ENCODE measurements at regions not wholly inside any gene's neighbourhood (a gene's known extent, or its start where the extent isn't known, plus 50 kb on each side); places are given as distances from the start of the nearest gene placed in this dataset.

DNA sequence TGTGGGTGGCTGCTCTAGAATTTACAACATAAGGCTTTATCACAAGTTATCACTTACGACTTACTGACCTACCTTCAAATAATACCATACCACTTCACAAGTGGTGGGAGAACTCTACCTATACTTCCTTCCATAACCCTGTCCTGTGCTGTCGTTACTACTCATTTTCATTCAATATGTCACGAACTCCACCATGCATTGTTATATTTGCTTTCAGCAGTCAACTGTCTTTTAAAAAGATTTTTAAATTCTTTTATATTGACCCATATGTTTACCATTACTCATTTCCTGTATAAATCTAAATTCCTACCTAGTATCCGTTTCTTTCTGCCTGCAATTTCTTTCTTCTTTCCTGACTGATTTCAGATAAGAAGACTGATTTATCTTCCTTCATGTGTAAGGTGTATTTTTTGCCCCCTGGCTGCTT, 200.0 kb downstream of the KLF12 start:
- H3K79me2 ChIP-seq (ENCODE audit: insufficient read depth, low read length) = no peaks in the 10 kb centered on the region

DNA sequence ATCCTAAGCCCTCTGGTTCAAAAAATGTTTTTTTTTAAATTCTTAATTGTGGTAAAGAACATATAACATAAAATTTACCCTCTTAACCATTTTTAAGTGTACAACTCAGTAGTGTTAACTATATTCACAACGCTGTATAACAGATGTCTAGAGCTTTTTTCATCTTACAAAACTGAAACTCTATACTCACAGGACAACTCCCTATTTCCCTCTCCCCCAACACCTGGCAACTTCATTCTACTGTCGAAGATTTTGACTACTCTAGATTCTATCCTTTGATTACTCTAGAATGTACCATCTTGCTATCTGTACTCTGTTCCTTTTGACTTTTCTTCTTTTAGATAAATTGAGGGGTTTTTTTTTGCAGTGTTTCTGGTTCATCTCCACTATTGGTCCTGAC, 200.4 kb downstream of the KLF12 start:
- no peak for TF ChIP-seq EZH2 (IDR thresholded peaks at IDR 0.05; ENCODE audit: borderline replicate concordance, low read length)
- TF ChIP-seq, protein P1, sequence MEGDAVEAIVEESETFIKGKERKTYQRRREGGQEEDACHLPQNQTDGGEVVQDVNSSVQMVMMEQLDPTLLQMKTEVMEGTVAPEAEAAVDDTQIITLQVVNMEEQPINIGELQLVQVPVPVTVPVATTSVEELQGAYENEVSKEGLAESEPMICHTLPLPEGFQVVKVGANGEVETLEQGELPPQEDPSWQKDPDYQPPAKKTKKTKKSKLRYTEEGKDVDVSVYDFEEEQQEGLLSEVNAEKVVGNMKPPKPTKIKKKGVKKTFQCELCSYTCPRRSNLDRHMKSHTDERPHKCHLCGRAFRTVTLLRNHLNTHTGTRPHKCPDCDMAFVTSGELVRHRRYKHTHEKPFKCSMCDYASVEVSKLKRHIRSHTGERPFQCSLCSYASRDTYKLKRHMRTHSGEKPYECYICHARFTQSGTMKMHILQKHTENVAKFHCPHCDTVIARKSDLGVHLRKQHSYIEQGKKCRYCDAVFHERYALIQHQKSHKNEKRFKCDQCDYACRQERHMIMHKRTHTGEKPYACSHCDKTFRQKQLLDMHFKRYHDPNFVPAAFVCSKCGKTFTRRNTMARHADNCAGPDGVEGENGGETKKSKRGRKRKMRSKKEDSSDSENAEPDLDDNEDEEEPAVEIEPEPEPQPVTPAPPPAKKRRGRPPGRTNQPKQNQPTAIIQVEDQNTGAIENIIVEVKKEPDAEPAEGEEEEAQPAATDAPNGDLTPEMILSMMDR (IDR thresholded peaks at IDR 0.05; ENCODE audit: low read length) = no peak
- H3K9me2 ChIP-seq (ENCODE audit: low read depth, low read length) = no peaks in the 10 kb centered on the region
- no peaks in the 10 kb centered on the region for H3K79me2 ChIP-seq (ENCODE audit: insufficient read depth, low read length)
- no peaks in the 10 kb centered on the region for H3K9me3 ChIP-seq (ENCODE audit: low read length)
- no peaks in the 10 kb centered on the region for H3K27me3 ChIP-seq (ENCODE audit: insufficient read depth, low read length)
- no peak overlapping the region for H3K4me3 ChIP-seq (ENCODE audit: low read depth, low read length, poor library complexity, severe bottlenecking)
- no peaks in the 10 kb centered on the region for H3F3A ChIP-seq (ENCODE audit: insufficient read depth, low read length)
- no peak overlapping the region for H3K4me2 ChIP-seq (ENCODE audit: low read length)
- no peaks in the 10 kb centered on the region for H4K20me1 ChIP-seq (ENCODE audit: insufficient read depth, low read length)
- H2AFZ ChIP-seq (ENCODE audit: low read length) = no peak overlapping the region
- no peaks in the 10 kb centered on the region for H3K4me1 ChIP-seq (ENCODE audit: insufficient read depth, low read length, severe bottlenecking)
- no peak overlapping the region for H3K9ac ChIP-seq (ENCODE audit: low read length)
- peaks cover 9% of the 10 kb centered on the region; the same call in 1 of the 2 replicates for H3K36me3 ChIP-seq (ENCODE audit: insufficient read depth, low read length)
- no peak overlapping the region for H3K27ac ChIP-seq (ENCODE audit: low read depth, low read length, poor library complexity, severe bottlenecking)

More for the DNA sequence above, 200.0 kb downstream of the KLF12 start:
- H3K9ac ChIP-seq (ENCODE audit: low read length) = no peak overlapping the region
- no peaks in the 10 kb centered on the region for H3F3A ChIP-seq (ENCODE audit: insufficient read depth, low read length)
- no peaks in the 10 kb centered on the region for H3K9me2 ChIP-seq (ENCODE audit: low read depth, low read length)
- H3K27me3 ChIP-seq (ENCODE audit: insufficient read depth, low read length) = no peaks in the 10 kb centered on the region
- H3K4me1 ChIP-seq (ENCODE audit: insufficient read depth, low read length, severe bottlenecking) = peaks cover under 1% of the 10 kb centered on the region
- TF ChIP-seq, protein P1 (IDR thresholded peaks at IDR 0.05; ENCODE audit: low read length) = no peak
- TF ChIP-seq EZH2 (IDR thresholded peaks at IDR 0.05; ENCODE audit: borderline replicate concordance, low read length) = no peak
- H3K4me2 ChIP-seq (ENCODE audit: low read length) = no peak overlapping the region
- H4K20me1 ChIP-seq (ENCODE audit: insufficient read depth, low read length) = no peaks in the 10 kb centered on the region
- no peak overlapping the region for H3K27ac ChIP-seq (ENCODE audit: low read depth, low read length, poor library complexity, severe bottlenecking)
- no peak overlapping the region for H3K4me3 ChIP-seq (ENCODE audit: low read depth, low read length, poor library complexity, severe bottlenecking)
- H3K36me3 ChIP-seq (ENCODE audit: insufficient read depth, low read length) = peaks cover 9% of the 10 kb centered on the region; the same call in 1 of the 2 replicates
- no peaks in the 10 kb centered on the region for H3K9me3 ChIP-seq (ENCODE audit: low read length)
- no peak overlapping the region for H2AFZ ChIP-seq (ENCODE audit: low read length)

DNA sequence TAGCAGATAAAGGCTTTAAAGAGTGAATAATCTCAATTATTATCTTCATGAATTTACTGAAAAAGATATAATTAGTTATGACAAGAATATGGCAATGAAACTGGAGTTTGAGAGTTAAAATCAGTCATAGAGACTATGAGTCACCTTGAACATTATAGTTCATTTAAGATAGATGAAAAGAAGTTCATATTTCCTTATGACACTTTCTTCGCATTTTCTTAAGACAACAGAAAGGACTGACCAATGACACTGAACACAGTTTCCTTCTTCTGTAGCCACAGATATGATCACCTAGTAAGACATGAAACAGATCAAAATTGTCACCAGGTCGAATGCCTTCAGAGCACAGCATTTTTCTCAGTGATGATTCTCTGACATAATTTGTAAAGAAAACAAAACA, 202.1 kb downstream of the KLF12 start:
- H2AFZ ChIP-seq (ENCODE audit: low read length) = no peak overlapping the region
- H3K9ac ChIP-seq (ENCODE audit: low read length) = no peak overlapping the region
- H3K9me2 ChIP-seq (ENCODE audit: low read depth, low read length) = no peaks in the 10 kb centered on the region
- H3K4me1 ChIP-seq (ENCODE audit: insufficient read depth, low read length, severe bottlenecking) = no peaks in the 10 kb centered on the region
- H3K4me3 ChIP-seq (ENCODE audit: low read depth, low read length, poor library complexity, severe bottlenecking) = no peak overlapping the region
- no peak overlapping the region for H3K4me2 ChIP-seq (ENCODE audit: low read length)
- peaks cover 9% of the 10 kb centered on the region; the same call in 1 of the 2 replicates for H3K36me3 ChIP-seq (ENCODE audit: insufficient read depth, low read length)
- H3K79me2 ChIP-seq (ENCODE audit: insufficient read depth, low read length) = 0 out of 2 replicates have a peak, but pooled peaks cover 3% of the 10 kb centered on the region
- H3K27ac ChIP-seq (ENCODE audit: low read depth, low read length, poor library complexity, severe bottlenecking) = no peak overlapping the region
- no peaks in the 10 kb centered on the region for H3K9me3 ChIP-seq (ENCODE audit: low read length)
- TF ChIP-seq EZH2 (IDR thresholded peaks at IDR 0.05; ENCODE audit: borderline replicate concordance, low read length) = no peak
- H3K27me3 ChIP-seq (ENCODE audit: insufficient read depth, low read length) = no peaks in the 10 kb centered on the region
- no peaks in the 10 kb centered on the region for H4K20me1 ChIP-seq (ENCODE audit: insufficient read depth, low read length)
- H3F3A ChIP-seq (ENCODE audit: insufficient read depth, low read length) = no peaks in the 10 kb centered on the region

DNA sequence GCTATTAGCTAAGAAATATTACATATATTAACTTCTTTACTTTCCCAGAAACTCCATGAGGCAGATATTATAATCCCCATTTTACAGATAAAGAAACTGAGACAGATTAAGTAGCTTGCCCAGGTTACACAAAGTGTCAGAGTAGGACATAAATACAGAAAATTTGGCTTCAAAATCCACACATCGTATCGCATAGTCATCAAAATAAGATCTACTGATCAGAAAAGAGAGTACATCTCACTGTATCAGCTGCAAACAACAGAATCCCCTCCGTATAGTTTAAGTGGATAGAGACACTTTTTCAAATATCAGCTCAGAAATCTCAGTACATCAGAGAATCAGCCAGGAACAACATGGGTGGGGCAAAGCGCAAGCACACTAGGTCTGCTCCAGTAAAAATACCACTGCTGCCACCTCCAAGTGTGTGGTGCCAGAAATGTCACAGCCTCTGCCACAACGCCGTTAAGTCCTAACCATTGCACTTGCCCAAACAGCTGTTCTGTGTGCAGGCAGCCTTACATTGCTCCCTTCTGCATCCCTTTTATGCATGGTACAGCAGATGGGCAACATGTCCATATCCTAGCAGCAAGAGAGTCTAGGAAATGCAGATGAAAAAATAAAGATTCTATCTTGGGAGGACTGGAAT, 204.8 kb downstream of the KLF12 start:
- Histone ChIP-seq H3K36me3 (ENCODE audit: insufficient read depth, low read length) (no peaks in the 10 kb centered on the region), H2AFZ (ENCODE audit: low read length) (no peak overlapping the region), H3K4me3 (ENCODE audit: low read depth, low read length, poor library complexity, severe bottlenecking) (no peak overlapping the region), H3K9me3 (ENCODE audit: low read length) (no peaks in the 10 kb centered on the region), H3K4me1 (ENCODE audit: insufficient read depth, low read length, severe bottlenecking) (no peaks in the 10 kb centered on the region), H3F3A (ENCODE audit: insufficient read depth, low read length) (no peaks in the 10 kb centered on the region), H3K9ac (ENCODE audit: low read length) (no peak overlapping the region), H3K79me2 (ENCODE audit: insufficient read depth, low read length) (0 out of 2 replicates have a peak, but pooled peaks cover 3% of the 10 kb centered on the region), H3K27me3 (ENCODE audit: insufficient read depth, low read length) (no peaks in the 10 kb centered on the region), H4K20me1 (ENCODE audit: insufficient read depth, low read length) (no peaks in the 10 kb centered on the region), H3K4me2 (ENCODE audit: low read length) (no peak overlapping the region), H3K27ac (ENCODE audit: low read depth, low read length, poor library complexity, severe bottlenecking) (no peak overlapping the region), H3K9me2 (ENCODE audit: low read depth, low read length) (no peaks in the 10 kb centered on the region)
- TF ChIP-seq, protein P1 (IDR thresholded peaks at IDR 0.05; ENCODE audit: low read length) = no peak
- no peak for TF ChIP-seq EZH2 (IDR thresholded peaks at IDR 0.05; ENCODE audit: borderline replicate concordance, low read length)
